Astrocyte (in vitro differentiated cells and primary cell): ENCODE measurements at regions not wholly inside any gene's neighbourhood (a gene's known extent, or its start where the extent isn't known, plus 50 kb on each side); places are given as distances from the start of the nearest gene placed in this dataset.
A peak's percentile ranks its signal among the peaks of the same experiment; 100 is the strongest.

Experiments
- DNase-seq: peaks from one replicate; pipeline ENCODE4 v3.0.0-alpha.2; 2010; ENCODE audit warnings: low read depth
- FAIRE-seq: peaks from 2 replicates; lab custom pipeline; 2011; peaks lifted over from hg19 to GRCh38; lab: Jason Lieb, UNC
- H2AFZ ChIP-seq: 2 replicates; pipeline ENCODE4 v1.6.0; 2012; ENCODE audit warnings: low read depth, low read length, inconsistent platforms
- H3K27ac ChIP-seq: 2 replicates; pipeline ENCODE4 v1.5.1; 2011; ENCODE audit warnings: low read depth, low read length, inconsistent platforms
- H3K27me3 ChIP-seq: 2 replicates; pipeline ENCODE4 v1.6.0; 2011; ENCODE audit warnings: low read length, inconsistent platforms; ENCODE audit not compliant: insufficient read depth
- H3K36me3 ChIP-seq: 2 replicates; pipeline ENCODE4 v1.5.1; 2011; ENCODE audit warnings: low read length, inconsistent platforms; ENCODE audit not compliant: insufficient read depth
- H3K4me1 ChIP-seq: 2 replicates; pipeline ENCODE4 v1.5.1; 2011; ENCODE audit warnings: low read length, inconsistent platforms; ENCODE audit not compliant: insufficient read depth
- H3K4me2 ChIP-seq: 2 replicates; pipeline ENCODE4 v1.6.0; 2012; ENCODE audit warnings: low read length, inconsistent platforms
- H3K4me3 ChIP-seq: 2 replicates; pipeline ENCODE4 v1.5.1; 2011; ENCODE audit warnings: low read depth, mild to moderate bottlenecking, low read length, inconsistent platforms; ENCODE audit not compliant: insufficient read depth
- H3K79me2 ChIP-seq: 2 replicates; pipeline ENCODE4 v1.6.0; 2012; ENCODE audit warnings: mild to moderate bottlenecking, low read length, inconsistent platforms; ENCODE audit not compliant: insufficient read depth
- H3K9ac ChIP-seq: 2 replicates; pipeline ENCODE4 v1.6.0; 2012; ENCODE audit warnings: mild to moderate bottlenecking, low read length, inconsistent platforms
- H3K9me3 ChIP-seq: 2 replicates; pipeline ENCODE4 v1.5.1; 2012; ENCODE audit warnings: low read depth, mild to moderate bottlenecking, low read length, inconsistent platforms; ENCODE audit not compliant: insufficient read depth
- H4K20me1 ChIP-seq: 2 replicates; pipeline ENCODE4 v1.6.0; 2012; ENCODE audit warnings: low read length, inconsistent platforms; ENCODE audit not compliant: insufficient read depth
- H3K27ac Mint-ChIP-seq: one replicate; pipeline ENCODE4 v1.8.0; 2021; ENCODE audit warnings: mild to moderate bottlenecking, mixed read lengths; ENCODE audit not compliant: unreplicated experiment
- H3K27me3 Mint-ChIP-seq: one replicate; pipeline ENCODE4 v1.8.0; 2021; ENCODE audit warnings: low read depth, mixed read lengths; ENCODE audit not compliant: unreplicated experiment
- H3K36me3 Mint-ChIP-seq: one replicate; pipeline ENCODE4 v1.8.0; 2021; ENCODE audit warnings: low read depth, mixed read lengths; ENCODE audit not compliant: unreplicated experiment
- H3K4me1 Mint-ChIP-seq: one replicate; pipeline ENCODE4 v1.8.0; 2021; ENCODE audit warnings: low read depth, mixed read lengths; ENCODE audit not compliant: unreplicated experiment
- H3K4me3 Mint-ChIP-seq: one replicate; pipeline ENCODE4 v1.8.0; 2021; ENCODE audit warnings: mild to moderate bottlenecking, moderate library complexity, mixed read lengths; ENCODE audit not compliant: unreplicated experiment
- H3K9me3 Mint-ChIP-seq: one replicate; pipeline ENCODE4 v1.8.0; 2021; ENCODE audit warnings: mild to moderate bottlenecking, mixed read lengths; ENCODE audit not compliant: unreplicated experiment
- CTCF ChIP-seq: IDR thresholded peaks from 2 replicates; pipeline ENCODE4 v1.5.1; 2011; ENCODE audit warnings: low read depth, mild to moderate bottlenecking, inconsistent platforms, low read length, moderate library complexity; ENCODE audit not compliant: insufficient read depth
- EZH2 ChIP-seq: IDR thresholded peaks from 2 replicates; pipeline ENCODE4 v1.6.1; 2012; ENCODE audit warnings: mild to moderate bottlenecking, low read length, inconsistent platforms; ENCODE audit not compliant: insufficient read depth

- peak overlapping the region; percentile 13 for H2AFZ ChIP-seq
- no peak overlapping the region for H3K9ac ChIP-seq
- H3K36me3 ChIP-seq, result no peaks in the 10 kb centered on the region
- no peak overlapping the region for H3K4me3 Mint-ChIP-seq
- H3K27ac Mint-ChIP-seq, result no peak overlapping the region
- DNase-seq (no peak), FAIRE-seq (peak; percentile 13)
- H4K20me1 ChIP-seq, result no peaks in the 10 kb centered on the region
- no peaks in the 10 kb centered on the region for H3K27me3 ChIP-seq
- no peak overlapping the region for H3K27ac ChIP-seq
- no peaks in the 10 kb centered on the region for H3K27me3 Mint-ChIP-seq
- TF ChIP-seq CTCF, result no peak
- no peak for TF ChIP-seq EZH2
- H3K9me3 Mint-ChIP-seq, result no peaks in the 10 kb centered on the region
- no peaks in the 10 kb centered on the region for H3K79me2 ChIP-seq
- no peaks in the 10 kb centered on the region for H3K4me1 Mint-ChIP-seq
- peak overlapping the region; percentile 26 for H3K4me2 ChIP-seq
- no peaks in the 10 kb centered on the region for H3K4me1 ChIP-seq
- peaks cover 2% of the 10 kb centered on the region for H3K36me3 Mint-ChIP-seq
- no peaks in the 10 kb centered on the region for H3K9me3 ChIP-seq
- no peak overlapping the region for H3K4me3 ChIP-seq
Observed at GRCh38 chr1:200473698-200474371, 64.0 kb upstream of the ZNF281 start.

GRCh38 chr1:200471739-200472138 is 61.9 kb upstream of the ZNF281 start:
- H3K9ac ChIP-seq, result no peak overlapping the region
- FAIRE-seq (no peak), DNase-seq (no peak)
- H3K36me3 ChIP-seq, result no peaks in the 10 kb centered on the region
- no peak overlapping the region for H3K4me3 ChIP-seq
- H3K27ac ChIP-seq, result no peak overlapping the region
- no peak overlapping the region for H2AFZ ChIP-seq
- H4K20me1 ChIP-seq, result no peaks in the 10 kb centered on the region
- Mint-ChIP-seq H3K9me3 (no peaks in the 10 kb centered on the region), H3K4me3 (no peak overlapping the region), H3K27ac (no peak overlapping the region), H3K36me3 (peaks cover 2% of the 10 kb centered on the region), H3K27me3 (no peaks in the 10 kb centered on the region), H3K4me1 (peaks cover 2% of the 10 kb centered on the region)
- H3K79me2 ChIP-seq, result no peaks in the 10 kb centered on the region
- no peaks in the 10 kb centered on the region for H3K27me3 ChIP-seq
- H3K4me2 ChIP-seq, result no peak overlapping the region
- H3K4me1 ChIP-seq, result no peaks in the 10 kb centered on the region
- no peaks in the 10 kb centered on the region for H3K9me3 ChIP-seq
- TF ChIP-seq EZH2 (no peak), CTCF (no peak)

GRCh38 chr1:200468264-200469001 is 58.6 kb upstream of the ZNF281 start:
- Histone ChIP-seq H3K27ac (no peak overlapping the region), H3K4me3 (no peak overlapping the region), H3K4me2 (no peak overlapping the region), H3K79me2 (no peaks in the 10 kb centered on the region), H3K27me3 (no peaks in the 10 kb centered on the region), H4K20me1 (no peaks in the 10 kb centered on the region), H3K36me3 (no peaks in the 10 kb centered on the region), H3K9me3 (no peaks in the 10 kb centered on the region), H3K4me1 (no peaks in the 10 kb centered on the region), H3K9ac (no peak overlapping the region), H2AFZ (no peak overlapping the region)
- no peaks in the 10 kb centered on the region for H3K36me3 Mint-ChIP-seq
- no peak overlapping the region for H3K27ac Mint-ChIP-seq
- FAIRE-seq (peak; percentile 73), DNase-seq (no peak)
- no peaks in the 10 kb centered on the region for H3K9me3 Mint-ChIP-seq
- TF ChIP-seq CTCF (no peak), EZH2 (no peak)
- peaks cover 2% of the 10 kb centered on the region for H3K4me1 Mint-ChIP-seq
- no peak overlapping the region for H3K4me3 Mint-ChIP-seq
- H3K27me3 Mint-ChIP-seq, result no peaks in the 10 kb centered on the region
